ENCODE measurements at regions not wholly inside any gene's neighbourhood (a gene's known extent, or its start where the extent isn't known, plus 50 kb on each side); places are given as distances from the start of the nearest gene placed in this dataset.
A peak's percentile ranks its signal among the peaks of the same experiment; 100 is the strongest.

DNA sequence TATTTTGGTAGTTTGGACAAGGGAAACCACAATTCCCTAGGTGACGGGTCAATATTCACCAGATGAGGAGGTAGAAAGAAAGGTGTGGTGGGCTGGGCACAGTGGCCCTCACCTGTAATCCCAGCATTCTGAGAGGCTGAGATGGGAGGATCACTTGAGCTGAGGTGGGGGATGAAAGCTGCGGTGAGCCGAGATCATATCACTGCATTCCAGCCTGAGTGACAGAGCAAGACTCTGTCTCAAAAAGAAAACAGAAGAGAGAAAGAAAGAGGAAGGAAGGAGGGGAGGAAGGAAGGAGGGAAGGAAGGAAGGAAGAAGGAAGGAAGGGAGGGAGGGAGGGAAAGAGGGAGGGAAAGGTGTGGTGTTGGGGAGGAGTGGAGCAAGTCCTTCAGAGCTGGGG is 56.1 kb upstream of the RNF7 start (continued):
- TF ChIP-seq, protein P1, sequence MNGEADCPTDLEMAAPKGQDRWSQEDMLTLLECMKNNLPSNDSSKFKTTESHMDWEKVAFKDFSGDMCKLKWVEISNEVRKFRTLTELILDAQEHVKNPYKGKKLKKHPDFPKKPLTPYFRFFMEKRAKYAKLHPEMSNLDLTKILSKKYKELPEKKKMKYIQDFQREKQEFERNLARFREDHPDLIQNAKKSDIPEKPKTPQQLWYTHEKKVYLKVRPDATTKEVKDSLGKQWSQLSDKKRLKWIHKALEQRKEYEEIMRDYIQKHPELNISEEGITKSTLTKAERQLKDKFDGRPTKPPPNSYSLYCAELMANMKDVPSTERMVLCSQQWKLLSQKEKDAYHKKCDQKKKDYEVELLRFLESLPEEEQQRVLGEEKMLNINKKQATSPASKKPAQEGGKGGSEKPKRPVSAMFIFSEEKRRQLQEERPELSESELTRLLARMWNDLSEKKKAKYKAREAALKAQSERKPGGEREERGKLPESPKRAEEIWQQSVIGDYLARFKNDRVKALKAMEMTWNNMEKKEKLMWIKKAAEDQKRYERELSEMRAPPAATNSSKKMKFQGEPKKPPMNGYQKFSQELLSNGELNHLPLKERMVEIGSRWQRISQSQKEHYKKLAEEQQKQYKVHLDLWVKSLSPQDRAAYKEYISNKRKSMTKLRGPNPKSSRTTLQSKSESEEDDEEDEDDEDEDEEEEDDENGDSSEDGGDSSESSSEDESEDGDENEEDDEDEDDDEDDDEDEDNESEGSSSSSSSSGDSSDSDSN (IDR thresholded peaks at IDR 0.05; ENCODE audit: borderline replicate concordance in 1 of 2, low read depth in 2 of 2, low read length in 2 of 2): no peak
- TF ChIP-seq ZNF146 (CRISPR knock-in tag; IDR thresholded peaks at IDR 0.05; ENCODE audit: unreplicated experiment) (no peak), CTBP1 (IDR thresholded peaks at IDR 0.05; ENCODE audit: borderline replicate concordance) (peak; percentile 71; the same call in 1 of the 2 replicates)
- TF ChIP-seq, protein P2, sequence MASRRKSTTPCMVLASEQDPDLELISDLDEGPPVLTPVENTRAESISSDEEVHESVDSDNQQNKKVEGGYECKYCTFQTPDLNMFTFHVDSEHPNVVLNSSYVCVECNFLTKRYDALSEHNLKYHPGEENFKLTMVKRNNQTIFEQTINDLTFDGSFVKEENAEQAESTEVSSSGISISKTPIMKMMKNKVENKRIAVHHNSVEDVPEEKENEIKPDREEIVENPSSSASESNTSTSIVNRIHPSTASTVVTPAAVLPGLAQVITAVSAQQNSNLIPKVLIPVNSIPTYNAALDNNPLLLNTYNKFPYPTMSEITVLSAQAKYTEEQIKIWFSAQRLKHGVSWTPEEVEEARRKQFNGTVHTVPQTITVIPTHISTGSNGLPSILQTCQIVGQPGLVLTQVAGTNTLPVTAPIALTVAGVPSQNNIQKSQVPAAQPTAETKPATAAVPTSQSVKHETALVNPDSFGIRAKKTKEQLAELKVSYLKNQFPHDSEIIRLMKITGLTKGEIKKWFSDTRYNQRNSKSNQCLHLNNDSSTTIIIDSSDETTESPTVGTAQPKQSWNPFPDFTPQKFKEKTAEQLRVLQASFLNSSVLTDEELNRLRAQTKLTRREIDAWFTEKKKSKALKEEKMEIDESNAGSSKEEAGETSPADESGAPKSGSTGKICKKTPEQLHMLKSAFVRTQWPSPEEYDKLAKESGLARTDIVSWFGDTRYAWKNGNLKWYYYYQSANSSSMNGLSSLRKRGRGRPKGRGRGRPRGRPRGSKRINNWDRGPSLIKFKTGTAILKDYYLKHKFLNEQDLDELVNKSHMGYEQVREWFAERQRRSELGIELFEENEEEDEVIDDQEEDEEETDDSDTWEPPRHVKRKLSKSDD (conservative IDR thresholded peaks at IDR 0.05; ENCODE audit: low read length): no peak

DNA sequence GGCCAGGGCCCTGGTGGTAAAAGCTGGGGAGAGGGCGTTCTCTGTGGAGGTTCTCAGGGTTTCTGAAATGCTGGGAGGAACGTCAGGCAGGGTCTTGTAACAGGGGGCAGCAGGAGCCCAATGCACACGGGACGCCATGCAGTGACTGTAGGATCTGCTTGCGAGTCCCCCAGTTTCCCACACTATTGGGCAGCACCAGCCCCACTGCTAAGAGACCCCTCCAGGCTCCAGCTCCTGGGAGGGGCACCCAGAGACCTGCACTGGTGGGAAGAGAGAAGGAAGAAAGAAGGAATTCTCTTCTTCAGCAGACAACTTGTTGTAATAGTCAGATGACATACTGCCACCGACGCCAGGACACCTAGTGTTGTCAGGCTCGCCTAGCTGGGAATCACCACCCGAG is 55.2 kb upstream of the RNF7 start:
- Histone ChIP-seq H4K20me1 (replicated peaks; ENCODE audit: control insufficient read depth, insufficient read depth, low read length) (no peaks in the 10 kb centered on the region; the same call in 1 of the 2 replicates), H3K27ac (ENCODE audit: extremely low read depth, low read depth, low read length) (no peak overlapping the region), H3K36me3 (ENCODE audit: control insufficient read depth, insufficient read depth, low read length) (no peaks in the 10 kb centered on the region), H3K4me3 (no peak overlapping the region), H2AFZ (ENCODE audit: low read depth, low read length) (peak overlapping the region; percentile 52; the same call in 1 of the 2 replicates), H3K27me3 (ENCODE audit: control insufficient read depth in 2 of 2, insufficient read depth in 2 of 2, low read length in 2 of 2) (no peaks in the 10 kb centered on the region), H3K9me1 (ENCODE audit: control insufficient read depth, insufficient read depth, low read length) (no peaks in the 10 kb centered on the region), H3K4me1 (replicated peaks in 1 of 2; ENCODE audit: control insufficient read depth in 2 of 2, insufficient read depth in 2 of 2, low read length in 2 of 2) (peaks cover 4 to 16% of the 10 kb centered on the region in 2 experiments; a peak in 4 of 5 replicates), H3K79me2 (ENCODE audit: control insufficient read depth, insufficient read depth, low read length) (no peaks in the 10 kb centered on the region), H3K9me3 (replicated peaks; ENCODE audit: control insufficient read depth, insufficient read depth, low read depth, low read length) (no peaks in the 10 kb centered on the region), H3K9ac (ENCODE audit: insufficient read depth in 1 of 2, low read depth in 2 of 2, low read length in 2 of 2) (no peak overlapping the region), H3K4me2 (ENCODE audit: insufficient read depth, low read length) (no peak overlapping the region)
- FAIRE-seq: no peak
- ChIA-PET CTCF (ENCODE audit: low intra/inter-chr PET ratio) (no interaction called here), POLR2A (interaction anchor here (0.6 to 0.8 kb wide), 3 partner anchors 58 to 508 kb away, joined by 3 read pairs; no protein-coding TSS in a partner anchor)
- peak; percentile 42; the same call in 1 of the 3 replicates for ATAC-seq
- WGBS (ENCODE audit: insufficient coverage, low coverage, missing lambda C conversion rate): 41% methylated on average over 9 of the region's 9 CpGs
- in situ Hi-C loops (cut with MboI): no loop called here
- no peak for TF ChIP-seq NR3C1 (CRISPR knock-in tag; IDR thresholded peaks at IDR 0.05)
- no peak for TF ChIP-seq FOXK1 (CRISPR knock-in tag; IDR thresholded peaks at IDR 0.05; ENCODE audit: borderline replicate concordance)
- TF ChIP-seq, protein P3, sequence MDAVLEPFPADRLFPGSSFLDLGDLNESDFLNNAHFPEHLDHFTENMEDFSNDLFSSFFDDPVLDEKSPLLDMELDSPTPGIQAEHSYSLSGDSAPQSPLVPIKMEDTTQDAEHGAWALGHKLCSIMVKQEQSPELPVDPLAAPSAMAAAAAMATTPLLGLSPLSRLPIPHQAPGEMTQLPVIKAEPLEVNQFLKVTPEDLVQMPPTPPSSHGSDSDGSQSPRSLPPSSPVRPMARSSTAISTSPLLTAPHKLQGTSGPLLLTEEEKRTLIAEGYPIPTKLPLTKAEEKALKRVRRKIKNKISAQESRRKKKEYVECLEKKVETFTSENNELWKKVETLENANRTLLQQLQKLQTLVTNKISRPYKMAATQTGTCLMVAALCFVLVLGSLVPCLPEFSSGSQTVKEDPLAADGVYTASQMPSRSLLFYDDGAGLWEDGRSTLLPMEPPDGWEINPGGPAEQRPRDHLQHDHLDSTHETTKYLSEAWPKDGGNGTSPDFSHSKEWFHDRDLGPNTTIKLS (IDR thresholded peaks at IDR 0.05; ENCODE audit: borderline replicate concordance, low read depth): no peak
- no peak for TF ChIP-seq MXI1 (IDR thresholded peaks at IDR 0.05; ENCODE audit: low read depth, low read length)
- no TSS peak for BruUV-seq (replicated peaks)
- DNase-seq (ENCODE audit: extremely low read depth in 1 of 4, low spot score in 3 of 4): no peak
- intact Hi-C loops (cut with micrococcal nuclease): no loop called here
